ENCODE measurements at regions not wholly inside any gene's neighbourhood (a gene's known extent, or its start where the extent isn't known, plus 50 kb on each side); places are given as distances from the start of the nearest gene placed in this dataset.

DNA sequence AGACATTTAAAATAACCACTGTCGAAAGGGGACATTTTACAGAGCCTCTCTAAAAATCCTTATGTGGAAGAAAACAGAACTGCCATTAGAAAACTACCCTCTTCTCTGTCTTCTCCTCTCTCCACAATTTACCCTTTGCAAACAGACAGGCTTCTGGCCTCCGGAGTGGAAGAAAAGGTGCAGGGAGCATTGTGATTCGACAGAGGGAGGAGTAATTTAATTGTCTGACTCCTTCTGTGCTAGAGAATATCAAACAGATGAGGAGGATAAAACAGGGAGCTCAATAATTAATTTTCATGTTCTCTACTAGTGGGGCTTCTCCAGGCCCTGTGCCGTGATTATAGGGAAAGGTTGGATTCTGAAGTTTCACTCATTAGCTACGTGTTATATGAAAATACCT is 615.5 kb upstream of the MKI67 start:
- no peak overlapping the region for H3K27ac ChIP-seq (ENCODE audit: low read depth, low read length)
- H3K9me3 ChIP-seq (ENCODE audit: control insufficient read depth, insufficient read depth, low read depth, low read length), result no peaks in the 10 kb centered on the region
- H3K4me1 ChIP-seq (ENCODE audit: control insufficient read depth, insufficient read depth, low read length), result peaks cover 15% of the 10 kb centered on the region
- no peak overlapping the region for H3K4me3 ChIP-seq (ENCODE audit: low read depth, low read length)
- no peak overlapping the region for H3K9ac ChIP-seq (ENCODE audit: low read length)
- no peaks in the 10 kb centered on the region for H3K27me3 ChIP-seq (ENCODE audit: control insufficient read depth, insufficient read depth, low read length)
- H3K36me3 ChIP-seq (ENCODE audit: control insufficient read depth, insufficient read depth, low read length), result no peaks in the 10 kb centered on the region

DNA sequence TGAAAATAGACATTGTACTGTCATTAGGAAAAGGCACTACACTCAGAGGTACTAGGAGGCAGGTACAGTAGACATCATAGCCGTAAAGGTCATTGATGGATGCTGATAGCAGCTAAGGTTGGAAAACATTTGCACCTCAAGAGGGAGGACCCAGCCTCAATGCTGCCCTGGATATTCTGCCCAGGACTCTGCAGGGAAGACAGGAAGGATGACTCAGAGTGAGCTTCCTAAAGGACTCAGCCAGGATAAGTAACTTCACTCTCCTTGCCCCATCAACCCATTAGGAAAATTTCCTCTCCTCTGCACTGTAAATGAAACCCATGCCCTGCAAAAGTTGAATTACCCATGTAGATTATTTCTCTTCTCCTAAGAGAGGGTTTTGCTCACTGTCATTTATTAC is 617.9 kb upstream of the MKI67 start:
- H3K27ac ChIP-seq (ENCODE audit: low read depth, low read length), result no peak overlapping the region
- peaks cover 15% of the 10 kb centered on the region for H3K4me1 ChIP-seq (ENCODE audit: control insufficient read depth, insufficient read depth, low read length)
- no peaks in the 10 kb centered on the region for H3K27me3 ChIP-seq (ENCODE audit: control insufficient read depth, insufficient read depth, low read length)
- no peak overlapping the region for H3K4me3 ChIP-seq (ENCODE audit: low read depth, low read length)
- no peak overlapping the region for H3K9ac ChIP-seq (ENCODE audit: low read length)
- no peaks in the 10 kb centered on the region for H3K9me3 ChIP-seq (ENCODE audit: control insufficient read depth, insufficient read depth, low read depth, low read length)
- H3K36me3 ChIP-seq (ENCODE audit: control insufficient read depth, insufficient read depth, low read length), result no peaks in the 10 kb centered on the region

DNA sequence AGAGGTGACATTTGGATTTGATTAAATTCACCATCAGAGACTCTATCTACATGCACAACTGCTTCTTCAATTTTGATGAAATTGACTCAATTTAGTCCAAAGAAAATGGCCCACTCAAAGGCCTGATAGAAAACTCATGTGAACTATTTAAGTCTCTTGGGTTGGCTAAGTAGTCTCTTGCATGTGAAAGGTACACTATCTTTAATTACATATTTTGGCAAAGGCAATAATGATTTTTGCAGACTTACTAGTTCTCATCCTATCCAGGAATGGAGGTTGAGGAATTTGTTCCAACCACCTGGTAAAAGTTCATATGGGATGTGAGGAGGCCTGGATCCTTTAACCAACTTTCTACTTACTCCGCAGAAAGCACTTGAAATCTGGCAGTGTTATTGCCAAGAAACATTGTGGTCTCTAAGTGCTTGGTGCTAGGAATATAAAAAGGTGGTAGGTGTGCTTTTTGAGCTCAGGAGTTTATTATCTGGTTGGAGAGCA is 618.6 kb upstream of the MKI67 start:
- Histone ChIP-seq H3K27ac (ENCODE audit: low read depth, low read length) (no peak overlapping the region), H3K4me3 (ENCODE audit: low read depth, low read length) (no peak overlapping the region), H3K36me3 (ENCODE audit: control insufficient read depth, insufficient read depth, low read length) (no peaks in the 10 kb centered on the region), H3K9ac (ENCODE audit: low read length) (no peak overlapping the region), H3K27me3 (ENCODE audit: control insufficient read depth, insufficient read depth, low read length) (no peaks in the 10 kb centered on the region), H3K9me3 (ENCODE audit: control insufficient read depth, insufficient read depth, low read depth, low read length) (no peaks in the 10 kb centered on the region), H3K4me1 (ENCODE audit: control insufficient read depth, insufficient read depth, low read length) (peaks cover 15% of the 10 kb centered on the region)

DNA sequence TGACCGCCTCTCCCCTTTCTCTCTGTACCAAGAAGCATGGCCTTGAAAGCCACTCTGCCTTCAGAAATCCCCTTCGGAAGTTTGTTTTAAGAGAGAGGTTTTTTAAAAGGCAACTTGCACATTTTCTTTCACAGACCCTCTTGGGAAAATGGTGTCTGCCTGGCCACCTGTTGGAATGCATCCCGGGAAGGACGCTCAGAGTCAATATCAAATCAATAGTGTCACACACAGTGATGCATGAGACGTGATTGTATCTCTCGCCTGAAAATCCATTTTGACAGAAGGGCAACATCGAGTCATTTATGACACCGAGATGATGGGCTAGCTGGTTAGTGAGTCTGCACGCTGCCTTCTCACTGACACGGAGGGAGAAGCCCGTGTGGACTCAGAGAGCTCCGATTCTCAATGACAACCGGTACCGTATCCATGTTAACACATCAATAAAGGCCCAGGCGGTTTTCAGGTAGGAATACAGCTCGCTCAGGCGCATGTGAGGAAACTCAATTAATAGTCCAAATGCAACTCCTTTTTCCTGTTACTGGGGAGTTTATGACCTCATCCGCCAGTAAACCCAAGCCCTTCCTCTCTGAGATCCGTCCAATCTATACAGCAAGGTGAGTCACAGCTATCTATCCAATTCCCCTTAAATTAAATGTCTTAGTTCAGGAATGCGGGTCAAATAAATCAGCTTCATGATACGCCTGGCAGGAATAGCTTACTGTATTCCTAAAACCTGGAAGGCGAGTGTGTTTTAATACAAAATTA is 621.5 kb upstream of the MKI67 start:
- H3K9me3 ChIP-seq (ENCODE audit: control insufficient read depth, insufficient read depth, low read depth, low read length), result 0 out of 2 replicates have a peak, but pooled peaks cover 3% of the 10 kb centered on the region
- H3K9ac ChIP-seq (ENCODE audit: low read length), result no peak overlapping the region
- no peak overlapping the region for H3K27ac ChIP-seq (ENCODE audit: low read depth, low read length)

DNA sequence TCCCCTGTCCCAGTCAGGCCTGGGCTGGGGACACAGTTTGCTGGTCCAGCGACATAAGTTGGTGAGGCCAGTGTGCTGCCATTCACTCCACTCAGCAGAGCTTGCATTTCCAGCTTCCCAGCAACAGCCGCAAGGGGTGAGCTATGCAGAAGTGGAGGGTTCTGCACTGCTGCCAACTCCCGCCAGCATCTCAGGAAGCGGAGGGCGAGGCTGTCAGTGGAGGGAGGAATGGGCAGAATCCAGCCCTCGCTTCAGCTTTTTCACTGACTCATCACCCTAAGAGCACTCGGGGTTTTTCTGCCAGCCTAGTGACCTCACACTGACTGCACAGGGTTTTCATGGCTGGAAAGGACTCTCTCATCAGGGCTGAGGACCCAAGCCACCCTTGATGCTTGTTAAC is 625.1 kb upstream of the MKI67 start:
- Histone ChIP-seq H3K9ac (ENCODE audit: low read length) (no peak overlapping the region), H3K27me3 (ENCODE audit: control insufficient read depth, insufficient read depth, low read length) (no peaks in the 10 kb centered on the region), H3K4me1 (ENCODE audit: control insufficient read depth, insufficient read depth, low read length) (no peaks in the 10 kb centered on the region), H3K36me3 (ENCODE audit: control insufficient read depth, insufficient read depth, low read length) (no peaks in the 10 kb centered on the region), H3K9me3 (ENCODE audit: control insufficient read depth, insufficient read depth, low read depth, low read length) (0 out of 2 replicates have a peak, but pooled peaks cover 3% of the 10 kb centered on the region), H3K4me3 (ENCODE audit: low read depth, low read length) (no peak overlapping the region), H3K27ac (ENCODE audit: low read depth, low read length) (no peak overlapping the region)

More for the DNA sequence above, 621.5 kb upstream of the MKI67 start:
- Histone ChIP-seq H3K4me3 (ENCODE audit: low read depth, low read length) (no peak overlapping the region), H3K36me3 (ENCODE audit: control insufficient read depth, insufficient read depth, low read length) (no peaks in the 10 kb centered on the region), H3K27me3 (ENCODE audit: control insufficient read depth, insufficient read depth, low read length) (no peaks in the 10 kb centered on the region), H3K4me1 (ENCODE audit: control insufficient read depth, insufficient read depth, low read length) (peaks cover 8% of the 10 kb centered on the region)

DNA sequence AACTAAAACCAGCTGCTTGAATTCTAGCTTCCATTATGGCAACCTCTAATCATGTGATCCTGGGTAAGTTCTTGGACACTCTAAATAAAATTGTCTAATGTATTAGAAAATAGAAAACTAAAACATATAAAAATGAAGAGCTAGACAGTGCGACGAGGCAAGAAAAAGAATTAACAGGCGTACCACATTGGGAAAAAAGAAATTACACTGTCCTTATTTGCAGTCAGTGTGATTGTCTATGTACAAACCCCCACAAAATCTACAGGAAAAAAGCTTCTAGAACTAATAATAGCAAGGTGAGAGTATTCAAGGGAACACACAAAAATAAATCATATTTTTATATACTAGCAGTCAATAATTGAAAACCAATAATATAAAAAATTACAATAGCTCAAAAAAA is 625.6 kb upstream of the MKI67 start:
- Histone ChIP-seq H3K27ac (ENCODE audit: low read depth, low read length) (no peak overlapping the region), H3K36me3 (ENCODE audit: control insufficient read depth, insufficient read depth, low read length) (no peaks in the 10 kb centered on the region), H3K9me3 (ENCODE audit: control insufficient read depth, insufficient read depth, low read depth, low read length) (0 out of 2 replicates have a peak, but pooled peaks cover 3% of the 10 kb centered on the region), H3K4me3 (ENCODE audit: low read depth, low read length) (no peak overlapping the region), H3K27me3 (ENCODE audit: control insufficient read depth, insufficient read depth, low read length) (no peaks in the 10 kb centered on the region), H3K4me1 (ENCODE audit: control insufficient read depth, insufficient read depth, low read length) (no peaks in the 10 kb centered on the region), H3K9ac (ENCODE audit: low read length) (no peak overlapping the region)

DNA sequence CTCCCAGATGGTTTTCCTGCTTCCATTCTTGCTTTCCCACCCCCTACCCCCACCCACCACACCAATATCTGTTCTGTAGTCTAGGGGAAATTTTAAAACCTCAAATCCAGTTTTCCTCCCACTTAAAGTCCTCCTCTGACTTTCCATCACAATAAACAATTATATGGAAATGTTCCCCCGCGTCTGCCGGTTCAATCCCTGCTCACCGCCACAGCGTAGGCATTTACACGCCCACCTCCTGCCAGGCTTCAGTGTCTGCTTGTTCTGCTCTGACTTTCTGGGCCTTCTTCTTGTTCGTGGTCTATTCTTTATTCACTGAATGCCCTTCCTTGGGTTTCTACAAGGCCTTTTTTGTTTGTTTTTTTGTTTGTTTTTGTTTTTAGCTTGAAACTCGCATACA is 633.0 kb upstream of the MKI67 start:
- Histone ChIP-seq H3K4me3 (ENCODE audit: low read depth, low read length) (no peak overlapping the region), H3K27ac (ENCODE audit: low read depth, low read length) (no peak overlapping the region), H3K36me3 (ENCODE audit: control insufficient read depth, insufficient read depth, low read length) (no peaks in the 10 kb centered on the region), H3K9me3 (ENCODE audit: control insufficient read depth, insufficient read depth, low read depth, low read length) (no peaks in the 10 kb centered on the region), H3K4me1 (ENCODE audit: control insufficient read depth, insufficient read depth, low read length) (peaks cover 2% of the 10 kb centered on the region; the same call in 1 of the 2 replicates), H3K27me3 (ENCODE audit: control insufficient read depth, insufficient read depth, low read length) (no peaks in the 10 kb centered on the region), H3K9ac (ENCODE audit: low read length) (no peak overlapping the region)

DNA sequence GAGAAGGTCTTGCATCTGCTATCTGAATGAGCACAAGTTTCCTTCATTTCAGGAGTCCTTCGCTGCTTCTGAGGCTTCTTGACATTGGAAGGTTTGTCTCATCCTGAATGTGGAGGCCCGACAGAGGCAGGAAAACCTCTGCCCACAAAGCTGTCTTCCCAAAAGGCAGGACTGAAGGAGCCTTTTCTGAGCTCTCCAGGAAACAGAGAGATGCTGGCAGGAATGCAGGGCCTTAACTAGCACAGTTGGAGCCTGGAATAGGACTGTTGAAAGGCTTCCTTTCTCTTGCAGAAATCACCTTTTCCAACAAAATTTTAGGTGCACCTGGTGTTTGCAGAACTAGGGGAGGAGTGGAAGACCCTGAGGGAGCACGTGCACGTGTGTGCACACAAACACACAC is 637.4 kb upstream of the MKI67 start:
- H3K4me3 ChIP-seq (ENCODE audit: low read depth, low read length), result no peak overlapping the region

DNA sequence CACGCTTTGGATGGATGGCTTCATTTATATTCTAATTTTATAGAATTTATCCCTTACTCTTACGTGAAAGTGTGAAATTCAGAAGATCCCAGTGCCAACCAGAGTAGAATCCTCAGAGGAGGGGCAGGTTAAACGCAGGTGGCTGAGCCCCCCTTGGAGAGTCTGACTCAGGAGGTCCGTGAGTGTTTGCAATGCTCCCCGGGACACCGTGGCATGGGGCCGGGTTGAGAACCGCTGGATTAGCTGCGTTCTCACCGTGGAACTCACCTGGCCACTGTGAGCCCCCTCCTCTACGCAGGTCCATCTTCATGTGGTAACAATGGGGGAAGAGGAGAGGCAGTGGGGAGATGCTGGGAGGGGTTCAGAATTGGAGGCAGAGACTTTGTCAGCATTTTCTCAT is 638.0 kb upstream of the MKI67 start:
- Histone ChIP-seq H3K4me1 (ENCODE audit: control insufficient read depth, insufficient read depth, low read length) (peaks cover 2% of the 10 kb centered on the region; the same call in 1 of the 2 replicates), H3K36me3 (ENCODE audit: control insufficient read depth, insufficient read depth, low read length) (no peaks in the 10 kb centered on the region), H3K27me3 (ENCODE audit: control insufficient read depth, insufficient read depth, low read length) (no peaks in the 10 kb centered on the region), H3K9me3 (ENCODE audit: control insufficient read depth, insufficient read depth, low read depth, low read length) (no peaks in the 10 kb centered on the region), H3K27ac (ENCODE audit: low read depth, low read length) (no peak overlapping the region), H3K4me3 (ENCODE audit: low read depth, low read length) (no peak overlapping the region), H3K9ac (ENCODE audit: low read length) (no peak overlapping the region)

More for the DNA sequence above, 637.4 kb upstream of the MKI67 start:
- H3K36me3 ChIP-seq (ENCODE audit: control insufficient read depth, insufficient read depth, low read length), result no peaks in the 10 kb centered on the region
- no peaks in the 10 kb centered on the region for H3K27me3 ChIP-seq (ENCODE audit: control insufficient read depth, insufficient read depth, low read length)
- no peak overlapping the region for H3K27ac ChIP-seq (ENCODE audit: low read depth, low read length)
- no peaks in the 10 kb centered on the region for H3K9me3 ChIP-seq (ENCODE audit: control insufficient read depth, insufficient read depth, low read depth, low read length)
- H3K9ac ChIP-seq (ENCODE audit: low read length), result no peak overlapping the region
- H3K4me1 ChIP-seq (ENCODE audit: control insufficient read depth, insufficient read depth, low read length), result peaks cover 2% of the 10 kb centered on the region; the same call in 1 of the 2 replicates

DNA sequence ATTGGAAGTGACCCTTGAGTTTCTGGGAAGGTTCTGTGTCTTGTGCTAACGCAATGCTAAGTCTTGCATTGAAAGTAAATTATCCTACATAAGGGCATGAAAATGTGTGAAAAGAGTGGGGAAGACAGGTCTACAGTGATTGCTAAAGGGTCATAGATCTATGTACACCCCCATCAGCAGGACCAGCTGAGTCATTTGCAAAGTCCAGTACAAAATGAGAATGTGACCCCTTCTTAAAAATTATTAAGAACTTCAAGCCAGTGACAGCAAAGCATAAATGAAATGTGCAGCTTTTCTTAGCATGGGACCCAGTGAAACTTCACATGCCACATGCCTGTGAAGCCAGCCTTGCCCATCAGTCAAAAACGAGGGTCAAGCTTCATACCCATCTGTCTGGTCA is 640.7 kb upstream of the MKI67 start:
- Histone ChIP-seq H3K4me3 (ENCODE audit: low read depth, low read length) (no peak overlapping the region), H3K27ac (ENCODE audit: low read depth, low read length) (no peak overlapping the region), H3K27me3 (ENCODE audit: control insufficient read depth, insufficient read depth, low read length) (no peaks in the 10 kb centered on the region), H3K36me3 (ENCODE audit: control insufficient read depth, insufficient read depth, low read length) (no peaks in the 10 kb centered on the region), H3K4me1 (ENCODE audit: control insufficient read depth, insufficient read depth, low read length) (peaks cover 2% of the 10 kb centered on the region; the same call in 1 of the 2 replicates), H3K9ac (ENCODE audit: low read length) (no peak overlapping the region), H3K9me3 (ENCODE audit: control insufficient read depth, insufficient read depth, low read depth, low read length) (no peaks in the 10 kb centered on the region)

DNA sequence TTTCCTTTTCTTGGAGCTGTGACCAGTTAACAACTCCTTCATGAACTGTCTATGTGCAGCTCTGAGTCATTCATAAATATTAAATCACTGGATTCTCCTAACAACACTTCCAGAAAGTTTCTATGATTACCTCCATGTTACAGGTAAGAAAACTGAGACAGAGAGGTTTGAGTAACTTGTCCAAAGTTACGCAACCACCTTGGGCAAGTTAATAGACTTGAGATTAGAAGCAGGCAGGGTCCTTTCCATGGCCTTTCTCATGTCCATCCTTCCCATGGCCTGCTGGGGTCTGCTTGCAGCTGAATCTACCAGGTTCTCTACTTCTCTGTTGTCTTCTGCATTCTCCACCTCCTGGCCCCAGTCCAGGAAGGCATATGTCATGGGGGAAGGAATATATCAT is 648.8 kb upstream of the MKI67 start:
- Histone ChIP-seq H3K27ac (ENCODE audit: low read depth, low read length) (no peak overlapping the region), H3K36me3 (ENCODE audit: control insufficient read depth, insufficient read depth, low read length) (no peaks in the 10 kb centered on the region), H3K9ac (ENCODE audit: low read length) (no peak overlapping the region), H3K4me3 (ENCODE audit: low read depth, low read length) (no peak overlapping the region), H3K27me3 (ENCODE audit: control insufficient read depth, insufficient read depth, low read length) (no peaks in the 10 kb centered on the region), H3K9me3 (ENCODE audit: control insufficient read depth, insufficient read depth, low read depth, low read length) (peaks cover 11% of the 10 kb centered on the region), H3K4me1 (ENCODE audit: control insufficient read depth, insufficient read depth, low read length) (no peaks in the 10 kb centered on the region)

All from HUES6 (cell line).